Stomach (tissue), 8 donors: ENCODE measurements at regions not wholly inside any gene's neighbourhood (a gene's known extent, or its start where the extent isn't known, plus 50 kb on each side); places are given as distances from the start of the nearest gene placed in this dataset.
"Not testable (repeated sequence)": the region's sequence is repeated elsewhere in the genome, so short reads cannot be mapped to it uniquely, and the experiment has no call there.

Experiments
- DNase-seq, 2 donors: peaks; one replicate each; pipeline versions ENCODE4 v3.0.0 to v3.0.0-alpha.2; 2013 to 2019
- H3K27ac ChIP-seq, 5 donors: fragments of 200-600 bp in 4 of 5; sonication (generic) in 4 of 5; one replicate each; pipeline ENCODE4 v1.5.1; 2013 to 2019; ENCODE audit warnings: mild to moderate bottlenecking in 1 of 5, moderate library complexity in 1 of 5
- H3K27me3 ChIP-seq, 3 donors: fragments of 200-600 bp; sonication (generic); one replicate each; pipeline ENCODE4 v1.5.1; 2017 to 2019; ENCODE audit warnings: mixed run types in 1 of 3
- H3K36me3 ChIP-seq, 4 donors: fragments of 200-600 bp; sonication (generic); 1 replicate in 3 of 4; 2 replicates in 1 of 4; pipeline ENCODE4 v1.5.1; 2016 to 2019
- H3K4me1 ChIP-seq, 4 donors: fragments of 200-600 bp; sonication (generic); one replicate each; pipeline ENCODE4 v1.5.1; 2016 to 2019
- H3K4me3 ChIP-seq, 4 donors: fragments of 200-600 bp; sonication (generic) in 3 of 4; one replicate each; pipeline ENCODE4 v1.5.1; 2016 to 2019; ENCODE audit warnings: mild to moderate bottlenecking in 1 of 4
- H3K9me3 ChIP-seq, 4 donors: fragments of 200-600 bp; sonication (generic); one replicate each; pipeline ENCODE4 v1.5.1; 2016 to 2019
- CTCF ChIP-seq, 7 experiments: fragments of 450-650 bp in 4 of 7; fragments of 200-600 bp in 3 of 7; sonication (generic) in 3 of 7; IDR thresholded peaks; one replicate each; pipeline ENCODE4 v1.5.1; 2016 to 2019; ENCODE audit warnings: antibody characterized with exemption in 7 of 7, control low read depth in 2 of 7, mild to moderate bottlenecking in 1 of 7
- EP300 ChIP-seq: sonication (generic); formaldehyde crosslinking; IDR thresholded peaks from one replicate; pipeline ENCODE4 v1.6.1; 2017; ENCODE audit warnings: antibody characterized with exemption
- POLR2A ChIP-seq, 4 donors: fragments of 450-650 bp; IDR thresholded peaks; one replicate each; pipeline ENCODE4 v1.6.1; 2016; ENCODE audit warnings: antibody characterized with exemption in 4 of 4, control low read depth in 2 of 4, mild to moderate bottlenecking in 1 of 4, moderate library complexity in 1 of 4
- POLR2AphosphoS5 ChIP-seq, 3 donors: sonication (generic); formaldehyde crosslinking; IDR thresholded peaks; one replicate each; pipeline ENCODE4 v1.6.1; 2016; ENCODE audit warnings: antibody characterized with exemption in 3 of 3
- WGBS, 5 donors: extraction: QIAGEN DNeasy Blood & Tissue Kit in 3 of 5; methylation state at CpG; one replicate each; pipeline versions ENCODE4 v1.1.5 to v1.1.7; 2013 to 2018; 5-methylcytosine and 5-hydroxymethylcytosine counted together
- intact Hi-C: fragments of 100-400 bp; cut with DNase I; formaldehyde crosslinking; loops from one replicate; pipeline ENCODE4 v1.15.1; 2023; ENCODE audit warnings: low total_unique reads
- donor health status: healthy with polysubstance abuse.
- donor health status: Bipolar disorder and iron deficiency.
- donor health status: healthy.

- Histone ChIP-seq H3K27ac (no peak overlapping the region), H3K9me3 (no peaks in the 10 kb centered on the region), H3K36me3 (no peaks in the 10 kb centered on the region), H3K4me3 (no peak overlapping the region), H3K27me3 (no peaks in the 10 kb centered on the region), H3K4me1 (peaks cover 0 to 13% (median 0%) of the 10 kb centered on the region in 4 donors)
- TF ChIP-seq POLR2A (IDR thresholded peaks at IDR 0.05) (no peak), POLR2AphosphoS5 (IDR thresholded peaks at IDR 0.05) (no peak), CTCF (IDR thresholded peaks at IDR 0.05) (no peak), EP300 (no peak)
- no peak for DNase-seq
- 67 to 84% (median 80%) methylated on average over 2 of the region's 2 CpGs for WGBS, 5 donors
- intact Hi-C loops: no loop called here
These were observed 69.2 kb upstream of the FAT1 start for GRCh38 chr4:186792728-186793366.

GRCh38 chr4:186798951-186799659 is 75.4 kb upstream of the FAT1 start:
- no peak for DNase-seq
- WGBS, 5 donors: 37 to 57% (median 44%) methylated on average over 4 of the region's 4 CpGs
- Histone ChIP-seq H3K27ac (no peak overlapping the region), H3K4me3 (no peak overlapping the region), H3K36me3 (no peaks in the 10 kb centered on the region), H3K27me3 (no peaks in the 10 kb centered on the region), H3K4me1 (no peaks in the 10 kb centered on the region), H3K9me3 (no peaks in the 10 kb centered on the region)
- TF ChIP-seq POLR2AphosphoS5 (IDR thresholded peaks at IDR 0.05): no peak
- TF ChIP-seq EP300: no peak
- TF ChIP-seq POLR2A (IDR thresholded peaks at IDR 0.05): no peak
- no peak for TF ChIP-seq CTCF (IDR thresholded peaks at IDR 0.05)
- intact Hi-C loops: no loop called here

- WGBS, 5 donors: 78 to 82% (median 79%) methylated on average over 6 of the region's 6 CpGs
- H3K4me1 ChIP-seq: no peaks in the 10 kb centered on the region
- no peaks in the 10 kb centered on the region for H3K9me3 ChIP-seq
- H3K4me3 ChIP-seq: no peak overlapping the region
- TF ChIP-seq EP300: no peak
- no peak for TF ChIP-seq CTCF (IDR thresholded peaks at IDR 0.05)
- H3K27ac ChIP-seq: no peak overlapping the region
- DNase-seq: no peak
- intact Hi-C loops: no loop called here
- H3K36me3 ChIP-seq: no peaks in the 10 kb centered on the region
- no peaks in the 10 kb centered on the region for H3K27me3 ChIP-seq
These were observed 81.6 kb upstream of the FAT1 start for GRCh38 chr4:186805020-186805820.

GRCh38 chr4:186805917-186806316 is 82.3 kb upstream of the FAT1 start:
- H3K9me3 ChIP-seq, H3K4me3 ChIP-seq, intact Hi-C loops, H3K27me3 ChIP-seq, DNase-seq, H3K4me1 ChIP-seq, H3K27ac ChIP-seq, H3K36me3 ChIP-seq: not testable (repeated sequence)
- WGBS, 5 donors: 89 to 96% (median 92%) methylated on average over 5 of the region's 5 CpGs
